Right atrium auricular region (tissue), 2 donors: ENCODE measurements at regions not wholly inside any gene's neighbourhood (a gene's known extent, or its start where the extent isn't known, plus 50 kb on each side); places are given as distances from the start of the nearest gene placed in this dataset.

Experiments used
- DNase-seq: peaks from one replicate; pipeline ENCODE4 v3.0.0-alpha.2; 2019; ENCODE audit warnings: low spot score
- H3K27ac ChIP-seq, 2 donors: fragments of 200-600 bp; sonication (generic); 1 replicate in 1 of 2; 2 replicates in 1 of 2; pipeline ENCODE4 v1.5.1; 2016 to 2019
- H3K27me3 ChIP-seq, 2 donors: fragments of 200-600 bp; sonication (generic); one replicate each; pipeline versions ENCODE4 v1.5.1 to v1.6.0; 2017 to 2019
- H3K36me3 ChIP-seq: fragments of 200-600 bp; sonication (generic); one replicate; pipeline ENCODE4 v1.5.1; 2016
- H3K4me1 ChIP-seq, 2 donors: fragments of 200-600 bp; sonication (generic); one replicate each; pipeline versions ENCODE4 v1.5.1 to v1.6.0; 2017 to 2019
- H3K4me3 ChIP-seq, 2 donors: fragments of 200-600 bp; sonication (generic); 1 replicate in 1 of 2; 2 replicates in 1 of 2; pipeline ENCODE4 v1.5.1; 2017 to 2019; ENCODE audit warnings: mild to moderate bottlenecking in 1 of 2, moderate library complexity in 1 of 2
- H3K9me3 ChIP-seq, 2 donors: fragments of 200-600 bp; sonication (generic); one replicate each; pipeline ENCODE4 v1.5.1; 2019
- TF ChIP-seq, protein P1 (sequence below), 2 donors: fragments of 200-600 bp; sonication (generic); IDR thresholded peaks; one replicate each; pipeline ENCODE4 v1.5.1; 2019; ENCODE audit warnings: antibody characterized with exemption in 2 of 2

DNA sequence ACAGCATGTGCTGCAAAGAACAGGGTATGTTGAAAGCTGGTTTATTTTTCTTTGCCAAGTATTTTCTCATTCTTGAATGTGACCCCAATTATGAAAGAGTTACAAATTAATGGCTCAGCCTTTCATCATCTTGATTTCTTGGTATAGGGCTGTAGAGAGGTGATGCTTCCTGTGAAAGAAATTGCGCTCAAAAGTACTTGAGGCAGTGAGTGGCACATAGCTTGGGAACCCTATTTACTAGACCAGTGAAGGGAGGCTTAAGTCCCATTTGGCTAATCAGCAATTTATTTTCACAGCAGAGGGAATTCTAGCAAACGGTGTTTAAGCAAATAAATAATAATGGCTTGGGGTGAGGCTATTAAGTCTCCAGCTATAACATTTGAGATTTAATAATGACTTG is 153.9 kb upstream of the MIS18BP1 start:
- TF ChIP-seq, protein P1, sequence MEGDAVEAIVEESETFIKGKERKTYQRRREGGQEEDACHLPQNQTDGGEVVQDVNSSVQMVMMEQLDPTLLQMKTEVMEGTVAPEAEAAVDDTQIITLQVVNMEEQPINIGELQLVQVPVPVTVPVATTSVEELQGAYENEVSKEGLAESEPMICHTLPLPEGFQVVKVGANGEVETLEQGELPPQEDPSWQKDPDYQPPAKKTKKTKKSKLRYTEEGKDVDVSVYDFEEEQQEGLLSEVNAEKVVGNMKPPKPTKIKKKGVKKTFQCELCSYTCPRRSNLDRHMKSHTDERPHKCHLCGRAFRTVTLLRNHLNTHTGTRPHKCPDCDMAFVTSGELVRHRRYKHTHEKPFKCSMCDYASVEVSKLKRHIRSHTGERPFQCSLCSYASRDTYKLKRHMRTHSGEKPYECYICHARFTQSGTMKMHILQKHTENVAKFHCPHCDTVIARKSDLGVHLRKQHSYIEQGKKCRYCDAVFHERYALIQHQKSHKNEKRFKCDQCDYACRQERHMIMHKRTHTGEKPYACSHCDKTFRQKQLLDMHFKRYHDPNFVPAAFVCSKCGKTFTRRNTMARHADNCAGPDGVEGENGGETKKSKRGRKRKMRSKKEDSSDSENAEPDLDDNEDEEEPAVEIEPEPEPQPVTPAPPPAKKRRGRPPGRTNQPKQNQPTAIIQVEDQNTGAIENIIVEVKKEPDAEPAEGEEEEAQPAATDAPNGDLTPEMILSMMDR (IDR thresholded peaks at IDR 0.05): no peak
- H3K36me3 ChIP-seq: no peaks in the 10 kb centered on the region
- no peaks in the 10 kb centered on the region for H3K27me3 ChIP-seq
- H3K27ac ChIP-seq: no peak overlapping the region
- H3K9me3 ChIP-seq: no peaks in the 10 kb centered on the region
- H3K4me1 ChIP-seq: no peaks in the 10 kb centered on the region
- no peak for DNase-seq
- no peak overlapping the region for H3K4me3 ChIP-seq

GRCh38 chr14:45400950-45401640 is 148.1 kb upstream of the MIS18BP1 start:
- TF ChIP-seq, protein P1 (IDR thresholded peaks at IDR 0.05): no peak
- no peak for DNase-seq
- Histone ChIP-seq H3K27me3 (no peaks in the 10 kb centered on the region), H3K9me3 (no peaks in the 10 kb centered on the region), H3K36me3 (no peaks in the 10 kb centered on the region), H3K4me3 (no peak overlapping the region), H3K27ac (no peak overlapping the region), H3K4me1 (no peaks in the 10 kb centered on the region)

DNA sequence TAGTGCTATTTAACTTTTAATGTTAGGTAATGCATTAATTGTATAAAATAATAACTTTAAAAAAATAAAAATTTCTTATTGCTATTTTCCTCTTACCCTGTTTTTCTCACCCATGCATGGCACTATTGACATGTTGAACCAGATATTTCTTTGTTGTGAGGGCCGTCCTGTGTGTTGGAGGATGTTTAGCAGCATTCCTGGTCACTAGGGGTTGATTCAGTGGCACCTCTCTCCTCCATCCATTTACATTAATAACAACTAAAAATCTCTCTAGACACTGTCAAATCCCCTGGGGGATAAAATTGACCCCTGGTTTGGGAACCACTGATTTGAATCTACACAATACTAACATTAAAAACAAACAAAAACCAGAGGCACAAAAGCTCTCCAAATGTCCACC is 147.5 kb upstream of the MIS18BP1 start:
- TF ChIP-seq, protein P1 (IDR thresholded peaks at IDR 0.05): no peak
- H3K27me3 ChIP-seq: no peaks in the 10 kb centered on the region
- H3K4me1 ChIP-seq: no peaks in the 10 kb centered on the region
- H3K27ac ChIP-seq: no peak overlapping the region
- DNase-seq: no peak
- H3K4me3 ChIP-seq: no peak overlapping the region
- H3K36me3 ChIP-seq: no peaks in the 10 kb centered on the region
- no peaks in the 10 kb centered on the region for H3K9me3 ChIP-seq

DNA sequence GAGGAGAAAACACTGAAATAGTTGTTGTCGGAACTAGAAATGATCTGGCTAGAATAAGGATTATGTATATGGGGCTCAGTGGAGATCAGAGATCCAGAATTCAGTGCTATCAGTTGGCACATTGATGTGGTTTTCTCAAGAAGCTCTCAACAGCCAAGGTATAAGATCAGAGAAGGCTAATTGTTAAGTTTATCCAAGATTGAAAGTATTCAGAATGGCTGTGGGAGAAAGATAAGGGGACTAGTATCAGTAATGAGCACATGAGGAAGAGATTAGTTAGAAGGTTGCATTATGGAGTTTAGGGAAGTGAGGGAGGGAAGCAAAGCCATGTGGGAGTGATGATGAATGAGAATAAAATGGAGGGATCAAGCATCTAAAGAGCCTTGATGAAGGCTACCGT is 128.1 kb upstream of the MIS18BP1 start:
- no peaks in the 10 kb centered on the region for H3K27me3 ChIP-seq
- no peaks in the 10 kb centered on the region for H3K36me3 ChIP-seq
- H3K9me3 ChIP-seq: no peaks in the 10 kb centered on the region
- no peaks in the 10 kb centered on the region for H3K4me1 ChIP-seq
- TF ChIP-seq, protein P1 (IDR thresholded peaks at IDR 0.05): no peak
- DNase-seq: no peak
- H3K27ac ChIP-seq: no peak overlapping the region
- H3K4me3 ChIP-seq: no peak overlapping the region

GRCh38 chr14:45377166-45377565 is 124.2 kb upstream of the MIS18BP1 start:
- Histone ChIP-seq H3K4me3 (no peak overlapping the region), H3K4me1 (no peaks in the 10 kb centered on the region), H3K9me3 (no peaks in the 10 kb centered on the region), H3K27me3 (no peaks in the 10 kb centered on the region), H3K27ac (no peak overlapping the region), H3K36me3 (no peaks in the 10 kb centered on the region)
- no peak for DNase-seq
- TF ChIP-seq, protein P1 (IDR thresholded peaks at IDR 0.05): no peak

- H3K36me3 ChIP-seq: no peaks in the 10 kb centered on the region
- TF ChIP-seq, protein P1 (IDR thresholded peaks at IDR 0.05): no peak
- H3K27me3 ChIP-seq: no peaks in the 10 kb centered on the region
- no peak overlapping the region for H3K4me3 ChIP-seq
- H3K9me3 ChIP-seq: no peaks in the 10 kb centered on the region
- H3K4me1 ChIP-seq: no peaks in the 10 kb centered on the region
- DNase-seq: no peak
- no peak overlapping the region for H3K27ac ChIP-seq
Observed at GRCh38 chr14:45373877-45374276, 120.9 kb upstream of the MIS18BP1 start.
